ENCODE measurements at regions not wholly inside any gene's neighbourhood (a gene's known extent, or its start where the extent isn't known, plus 50 kb on each side); places are given as distances from the start of the nearest gene placed in this dataset.

DNA sequence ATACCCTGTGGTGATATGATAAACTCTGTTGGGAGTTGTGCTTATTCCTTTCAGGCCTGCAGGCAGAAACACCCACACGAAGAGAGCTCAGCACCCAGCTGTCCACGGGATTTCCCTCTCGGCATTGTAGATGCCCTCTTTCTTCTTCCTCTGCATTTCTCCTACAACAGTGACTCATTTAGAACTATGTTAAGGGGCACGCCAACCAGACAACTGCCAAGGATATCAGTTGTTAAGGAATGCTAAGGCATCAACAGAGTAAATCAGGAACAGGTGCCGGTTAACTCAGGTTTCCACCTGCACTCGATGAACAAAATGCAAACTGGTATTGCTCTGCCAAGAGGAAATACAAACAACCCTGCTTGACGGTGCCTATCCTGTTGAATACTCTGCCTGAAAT lies 270.0 kb upstream of the PEX5L start:
- in situ Hi-C loops (cut with MboI) = no loop called here
- H2AFZ ChIP-seq (ENCODE audit: low read depth, low read length) = no peak overlapping the region
- no peak overlapping the region for H3K9ac ChIP-seq (ENCODE audit: insufficient read depth in 1 of 2, low read depth in 2 of 2, low read length in 2 of 2)
- TF ChIP-seq HNRNPH1 (optimal IDR thresholded peaks at IDR 0.05; ENCODE audit: low read depth, low read length) (no peak), HCFC1 (IDR thresholded peaks at IDR 0.05; ENCODE audit: low read depth, low read length) (no peak), CBFB (CRISPR knock-in tag; IDR thresholded peaks at IDR 0.05) (no peak), SOX6 (IDR thresholded peaks at IDR 0.05) (no peak), ZNF212 (CRISPR knock-in tag; IDR thresholded peaks at IDR 0.05) (no peak), MTA1 (IDR thresholded peaks at IDR 0.05; ENCODE audit: borderline replicate concordance) (no peak)
- TF ChIP-seq, protein P1, sequence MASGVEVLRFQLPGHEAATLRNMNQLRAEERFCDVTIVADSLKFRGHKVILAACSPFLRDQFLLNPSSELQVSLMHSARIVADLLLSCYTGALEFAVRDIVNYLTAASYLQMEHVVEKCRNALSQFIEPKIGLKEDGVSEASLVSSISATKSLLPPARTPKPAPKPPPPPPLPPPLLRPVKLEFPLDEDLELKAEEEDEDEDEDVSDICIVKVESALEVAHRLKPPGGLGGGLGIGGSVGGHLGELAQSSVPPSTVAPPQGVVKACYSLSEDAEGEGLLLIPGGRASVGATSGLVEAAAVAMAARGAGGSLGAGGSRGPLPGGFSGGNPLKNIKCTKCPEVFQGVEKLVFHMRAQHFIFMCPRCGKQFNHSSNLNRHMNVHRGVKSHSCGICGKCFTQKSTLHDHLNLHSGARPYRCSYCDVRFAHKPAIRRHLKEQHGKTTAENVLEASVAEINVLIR (CRISPR knock-in tag; IDR thresholded peaks at IDR 0.05) = no peak
- H3K79me2 ChIP-seq (ENCODE audit: control insufficient read depth, insufficient read depth, low read length) = no peaks in the 10 kb centered on the region
- no peaks in the 10 kb centered on the region for H3K27me3 ChIP-seq (ENCODE audit: control insufficient read depth in 2 of 2, insufficient read depth in 2 of 2, low read length in 2 of 2)
- H3K9me3 ChIP-seq (replicated peaks; ENCODE audit: control insufficient read depth, insufficient read depth, low read depth, low read length) = no peaks in the 10 kb centered on the region; the same call in 1 of the 2 replicates
- no peak overlapping the region for H3K4me3 ChIP-seq
- intact Hi-C loops (cut with micrococcal nuclease) = no loop called here
- H3K9me1 ChIP-seq (ENCODE audit: control insufficient read depth, insufficient read depth, low read length) = no peaks in the 10 kb centered on the region
- CTCF ChIA-PET (ENCODE audit: low intra/inter-chr PET ratio) = no interaction called here
- WGBS (ENCODE audit: insufficient coverage, low coverage, missing lambda C conversion rate) = 2% methylated on average over 6 of the region's 7 CpGs
- H4K20me1 ChIP-seq (replicated peaks; ENCODE audit: control insufficient read depth, insufficient read depth, low read length) = no peaks in the 10 kb centered on the region
- DNase-seq (ENCODE audit: extremely low read depth in 1 of 4, low spot score in 3 of 4) = no peak
- no TSS peak for BruUV-seq (replicated peaks)
- H3K4me2 ChIP-seq (ENCODE audit: insufficient read depth, low read length) = no peak overlapping the region
- H3K4me1 ChIP-seq (replicated peaks in 1 of 2; ENCODE audit: control insufficient read depth in 2 of 2, insufficient read depth in 2 of 2, low read length in 2 of 2) = no peaks in the 10 kb centered on the region
- no peak for FAIRE-seq
- H3K27ac ChIP-seq (ENCODE audit: extremely low read depth, low read depth, low read length) = no peak overlapping the region
- POLR2A ChIA-PET = no interaction called here
- ATAC-seq = no peak
- H3K36me3 ChIP-seq (ENCODE audit: control insufficient read depth, insufficient read depth, low read length) = no peaks in the 10 kb centered on the region

DNA sequence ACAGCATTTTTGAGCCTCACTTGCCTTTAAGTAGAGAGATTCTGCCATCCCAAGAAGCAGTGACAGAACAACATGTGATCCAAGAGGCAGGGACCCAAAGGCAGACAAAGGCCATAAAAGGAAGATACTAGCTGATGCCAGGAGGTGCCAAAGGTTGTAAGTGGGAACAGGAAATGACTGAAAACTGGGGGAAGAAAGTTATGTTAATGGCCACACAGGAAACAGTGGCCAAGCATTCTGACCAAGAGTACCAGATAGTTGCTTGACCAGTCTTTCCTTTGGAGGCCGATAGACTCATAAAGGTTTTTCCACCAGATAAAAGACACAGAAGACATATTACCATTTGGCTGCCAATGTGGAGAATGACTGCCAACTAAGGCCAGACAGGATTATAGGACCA lies 274.5 kb upstream of the PEX5L start:
- H3K79me2 ChIP-seq (ENCODE audit: control insufficient read depth, insufficient read depth, low read length) = no peaks in the 10 kb centered on the region
- POLR2A ChIA-PET = no interaction called here
- no peak overlapping the region for H3K4me3 ChIP-seq
- ATAC-seq (no peak), FAIRE-seq (no peak), DNase-seq (ENCODE audit: extremely low read depth in 1 of 4, low spot score in 3 of 4) (no peak)
- H3K9me1 ChIP-seq (ENCODE audit: control insufficient read depth, insufficient read depth, low read length) = no peaks in the 10 kb centered on the region
- H3K9ac ChIP-seq (ENCODE audit: insufficient read depth in 1 of 2, low read depth in 2 of 2, low read length in 2 of 2) = no peak overlapping the region
- in situ Hi-C loops (cut with MboI) = no loop called here
- intact Hi-C loops (cut with micrococcal nuclease) = no loop called here
- 0% methylated on average over 1 of the region's 1 CpG for WGBS (ENCODE audit: insufficient coverage, low coverage, missing lambda C conversion rate)
- H3K36me3 ChIP-seq (ENCODE audit: control insufficient read depth, insufficient read depth, low read length) = no peaks in the 10 kb centered on the region
- BruUV-seq (replicated peaks) = no TSS peak
- H4K20me1 ChIP-seq (replicated peaks; ENCODE audit: control insufficient read depth, insufficient read depth, low read length) = no peaks in the 10 kb centered on the region
- H3K9me3 ChIP-seq (replicated peaks; ENCODE audit: control insufficient read depth, insufficient read depth, low read depth, low read length) = no peaks in the 10 kb centered on the region; the same call in 1 of the 2 replicates
- H3K27me3 ChIP-seq (ENCODE audit: control insufficient read depth in 2 of 2, insufficient read depth in 2 of 2, low read length in 2 of 2) = no peaks in the 10 kb centered on the region
- no peak overlapping the region for H3K27ac ChIP-seq (ENCODE audit: extremely low read depth, low read depth, low read length)
- no peak overlapping the region for H3K4me2 ChIP-seq (ENCODE audit: insufficient read depth, low read length)
- CTCF ChIA-PET (ENCODE audit: low intra/inter-chr PET ratio) = no interaction called here
- no peak overlapping the region for H2AFZ ChIP-seq (ENCODE audit: low read depth, low read length)
- H3K4me1 ChIP-seq (replicated peaks in 1 of 2; ENCODE audit: control insufficient read depth in 2 of 2, insufficient read depth in 2 of 2, low read length in 2 of 2) = no peaks in the 10 kb centered on the region
- TF ChIP-seq NCOA4 (IDR thresholded peaks at IDR 0.05; ENCODE audit: partially characterized antibody) = no peak
- TF ChIP-seq, protein P1 (CRISPR knock-in tag; IDR thresholded peaks at IDR 0.05) = no peak
- TF ChIP-seq, protein P2, sequence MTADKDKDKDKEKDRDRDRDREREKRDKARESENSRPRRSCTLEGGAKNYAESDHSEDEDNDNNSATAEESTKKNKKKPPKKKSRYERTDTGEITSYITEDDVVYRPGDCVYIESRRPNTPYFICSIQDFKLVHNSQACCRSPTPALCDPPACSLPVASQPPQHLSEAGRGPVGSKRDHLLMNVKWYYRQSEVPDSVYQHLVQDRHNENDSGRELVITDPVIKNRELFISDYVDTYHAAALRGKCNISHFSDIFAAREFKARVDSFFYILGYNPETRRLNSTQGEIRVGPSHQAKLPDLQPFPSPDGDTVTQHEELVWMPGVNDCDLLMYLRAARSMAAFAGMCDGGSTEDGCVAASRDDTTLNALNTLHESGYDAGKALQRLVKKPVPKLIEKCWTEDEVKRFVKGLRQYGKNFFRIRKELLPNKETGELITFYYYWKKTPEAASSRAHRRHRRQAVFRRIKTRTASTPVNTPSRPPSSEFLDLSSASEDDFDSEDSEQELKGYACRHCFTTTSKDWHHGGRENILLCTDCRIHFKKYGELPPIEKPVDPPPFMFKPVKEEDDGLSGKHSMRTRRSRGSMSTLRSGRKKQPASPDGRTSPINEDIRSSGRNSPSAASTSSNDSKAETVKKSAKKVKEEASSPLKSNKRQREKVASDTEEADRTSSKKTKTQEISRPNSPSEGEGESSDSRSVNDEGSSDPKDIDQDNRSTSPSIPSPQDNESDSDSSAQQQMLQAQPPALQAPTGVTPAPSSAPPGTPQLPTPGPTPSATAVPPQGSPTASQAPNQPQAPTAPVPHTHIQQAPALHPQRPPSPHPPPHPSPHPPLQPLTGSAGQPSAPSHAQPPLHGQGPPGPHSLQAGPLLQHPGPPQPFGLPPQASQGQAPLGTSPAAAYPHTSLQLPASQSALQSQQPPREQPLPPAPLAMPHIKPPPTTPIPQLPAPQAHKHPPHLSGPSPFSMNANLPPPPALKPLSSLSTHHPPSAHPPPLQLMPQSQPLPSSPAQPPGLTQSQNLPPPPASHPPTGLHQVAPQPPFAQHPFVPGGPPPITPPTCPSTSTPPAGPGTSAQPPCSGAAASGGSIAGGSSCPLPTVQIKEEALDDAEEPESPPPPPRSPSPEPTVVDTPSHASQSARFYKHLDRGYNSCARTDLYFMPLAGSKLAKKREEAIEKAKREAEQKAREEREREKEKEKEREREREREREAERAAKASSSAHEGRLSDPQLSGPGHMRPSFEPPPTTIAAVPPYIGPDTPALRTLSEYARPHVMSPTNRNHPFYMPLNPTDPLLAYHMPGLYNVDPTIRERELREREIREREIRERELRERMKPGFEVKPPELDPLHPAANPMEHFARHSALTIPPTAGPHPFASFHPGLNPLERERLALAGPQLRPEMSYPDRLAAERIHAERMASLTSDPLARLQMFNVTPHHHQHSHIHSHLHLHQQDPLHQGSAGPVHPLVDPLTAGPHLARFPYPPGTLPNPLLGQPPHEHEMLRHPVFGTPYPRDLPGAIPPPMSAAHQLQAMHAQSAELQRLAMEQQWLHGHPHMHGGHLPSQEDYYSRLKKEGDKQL (CRISPR knock-in tag; IDR thresholded peaks at IDR 0.05; ENCODE audit: borderline replicate concordance) = no peak
